ENCODE measurements at regions not wholly inside any gene's neighbourhood (a gene's known extent, or its start where the extent isn't known, plus 50 kb on each side); places are given as distances from the start of the nearest gene placed in this dataset.
"Not testable (repeated sequence)": the region's sequence is repeated elsewhere in the genome, so short reads cannot be mapped to it uniquely, and the experiment has no call there.

- H3K27ac Mint-ChIP-seq: no peak overlapping the region
- H3K27me3 Mint-ChIP-seq (ENCODE audit: low read depth): no peaks in the 10 kb centered on the region
- no peak for TF ChIP-seq CTCF (IDR thresholded peaks at IDR 0.05; ENCODE audit: unreplicated experiment in 3 of 3)
- no peaks in the 10 kb centered on the region for H3K4me1 Mint-ChIP-seq
- no peaks in the 10 kb centered on the region for H3K9me3 Mint-ChIP-seq
- no peaks in the 10 kb centered on the region for H3K36me3 Mint-ChIP-seq (ENCODE audit: low read depth)
- H3K4me3 Mint-ChIP-seq: no peak overlapping the region
Observed at GRCh38 chr2:198628596-198628995, 824.2 kb downstream of the PLCL1 start.

GRCh38 chr2:198622986-198623730, 818.8 kb downstream of the PLCL1 start:
- H3K4me1 Mint-ChIP-seq: no peaks in the 10 kb centered on the region
- no peaks in the 10 kb centered on the region for H3K27me3 Mint-ChIP-seq (ENCODE audit: low read depth)
- H3K4me3 Mint-ChIP-seq: no peak overlapping the region
- no peaks in the 10 kb centered on the region for H3K9me3 Mint-ChIP-seq
- no peak overlapping the region for H3K27ac Mint-ChIP-seq
- no peak for TF ChIP-seq CTCF (IDR thresholded peaks at IDR 0.05; ENCODE audit: unreplicated experiment in 3 of 3)
- no peaks in the 10 kb centered on the region for H3K36me3 Mint-ChIP-seq (ENCODE audit: low read depth)

DNA sequence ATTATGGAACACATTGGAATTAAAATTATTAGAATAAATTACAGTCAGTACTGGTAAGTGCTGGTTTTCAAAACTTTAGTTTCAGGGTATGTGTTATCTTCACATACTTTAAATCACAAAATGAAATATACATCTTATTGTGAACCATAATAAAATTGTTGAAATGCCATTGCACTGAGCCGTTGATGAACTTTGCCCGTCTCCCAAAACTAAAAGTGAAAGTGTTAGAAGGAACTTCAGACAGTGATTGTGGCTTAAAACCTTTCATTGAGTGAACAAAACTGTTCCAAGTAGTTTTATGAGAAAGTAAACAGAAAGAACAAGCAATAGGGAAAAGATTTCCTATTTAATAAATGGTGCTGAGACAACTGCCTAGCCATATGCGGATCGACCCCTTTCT, 811.6 kb downstream of the PLCL1 start:
- Mint-ChIP-seq H3K4me3 (no peak overlapping the region), H3K9me3 (no peaks in the 10 kb centered on the region), H3K36me3 (ENCODE audit: low read depth) (no peaks in the 10 kb centered on the region), H3K4me1 (no peaks in the 10 kb centered on the region), H3K27me3 (ENCODE audit: low read depth) (no peaks in the 10 kb centered on the region), H3K27ac (no peak overlapping the region)
- TF ChIP-seq CTCF (IDR thresholded peaks at IDR 0.05; ENCODE audit: unreplicated experiment in 3 of 3): no peak

GRCh38 chr2:198611201-198611600, 806.8 kb downstream of the PLCL1 start:
- no peak for TF ChIP-seq CTCF (IDR thresholded peaks at IDR 0.05; ENCODE audit: unreplicated experiment in 3 of 3)
- H3K27ac Mint-ChIP-seq: no peak overlapping the region
- no peak overlapping the region for H3K4me3 Mint-ChIP-seq
- no peaks in the 10 kb centered on the region for H3K4me1 Mint-ChIP-seq
- no peaks in the 10 kb centered on the region for H3K9me3 Mint-ChIP-seq
- no peaks in the 10 kb centered on the region for H3K27me3 Mint-ChIP-seq (ENCODE audit: low read depth)
- no peaks in the 10 kb centered on the region for H3K36me3 Mint-ChIP-seq (ENCODE audit: low read depth)

DNA sequence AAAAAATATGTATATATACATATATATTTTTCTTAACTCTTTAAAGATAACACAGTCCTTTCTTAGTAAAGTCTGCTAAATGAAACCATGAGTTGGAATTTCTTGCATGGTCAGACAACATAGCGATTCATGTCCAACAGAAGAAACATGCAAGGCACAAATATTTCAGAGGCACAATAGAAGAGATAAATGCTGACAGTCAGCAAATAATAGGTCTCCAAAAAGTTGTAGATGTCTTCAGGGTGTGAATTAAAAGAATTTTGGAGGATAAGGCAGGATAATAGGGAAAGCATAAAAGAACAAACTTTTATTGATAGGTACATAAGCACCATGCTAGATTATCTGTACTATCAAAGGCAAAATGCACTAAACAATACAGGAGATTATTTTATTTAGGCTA, 800.2 kb downstream of the PLCL1 start:
- Mint-ChIP-seq H3K27ac (no peak overlapping the region), H3K4me1 (no peaks in the 10 kb centered on the region), H3K36me3 (ENCODE audit: low read depth) (no peaks in the 10 kb centered on the region), H3K27me3 (ENCODE audit: low read depth) (no peaks in the 10 kb centered on the region), H3K4me3 (no peak overlapping the region), H3K9me3 (peaks cover 3% of the 10 kb centered on the region)
- TF ChIP-seq CTCF (IDR thresholded peaks at IDR 0.05; ENCODE audit: unreplicated experiment in 3 of 3): no peak

DNA sequence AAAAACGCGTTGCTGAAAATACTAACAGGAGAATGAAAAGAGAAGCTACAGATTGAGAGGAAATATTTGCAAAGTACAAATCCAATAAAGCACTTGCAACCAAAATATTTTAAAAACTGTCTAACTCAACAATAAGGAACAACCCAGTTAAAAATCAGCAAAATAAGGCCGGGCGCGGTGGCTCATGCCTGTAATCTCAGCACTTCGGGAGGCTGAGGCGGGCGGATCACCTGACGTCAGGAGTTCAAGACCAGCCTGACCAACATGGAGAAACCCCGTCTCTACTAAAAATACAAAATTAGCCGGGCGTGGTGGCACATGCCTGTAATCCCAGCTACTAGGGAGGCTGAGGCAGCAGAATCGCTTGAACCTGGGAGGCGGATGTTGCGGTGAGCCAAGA, 798.6 kb downstream of the PLCL1 start:
- not testable (repeated sequence) for H3K36me3 Mint-ChIP-seq (ENCODE audit: low read depth); H3K4me1 Mint-ChIP-seq; H3K9me3 Mint-ChIP-seq; H3K4me3 Mint-ChIP-seq; H3K27me3 Mint-ChIP-seq (ENCODE audit: low read depth); H3K27ac Mint-ChIP-seq
